Loucy (cell line): ENCODE measurements at regions not wholly inside any gene's neighbourhood (a gene's known extent, or its start where the extent isn't known, plus 50 kb on each side); places are given as distances from the start of the nearest gene placed in this dataset.

Experiments used
- EZH2phosphoT487 ChIP-seq: fragments of 200-600 bp; IDR thresholded peaks from 2 replicates; pipeline ENCODE4 v1.6.1; 2018; ENCODE audit warnings: antibody characterized with exemption, mild to moderate bottlenecking, moderate library complexity, borderline replicate concordance
- TF ChIP-seq, protein P1 (sequence below): fragments of 200-600 bp; sonication (generic); conservative IDR thresholded peaks from 2 replicates; pipeline ENCODE4 v1.5.1; 2014; ENCODE audit warnings: mild to moderate bottlenecking, antibody characterized with exemption, low read length

GRCh38 chr6:50970908-50971307 lies 152.2 kb downstream of the TFAP2B start:
- TF ChIP-seq, protein P1, sequence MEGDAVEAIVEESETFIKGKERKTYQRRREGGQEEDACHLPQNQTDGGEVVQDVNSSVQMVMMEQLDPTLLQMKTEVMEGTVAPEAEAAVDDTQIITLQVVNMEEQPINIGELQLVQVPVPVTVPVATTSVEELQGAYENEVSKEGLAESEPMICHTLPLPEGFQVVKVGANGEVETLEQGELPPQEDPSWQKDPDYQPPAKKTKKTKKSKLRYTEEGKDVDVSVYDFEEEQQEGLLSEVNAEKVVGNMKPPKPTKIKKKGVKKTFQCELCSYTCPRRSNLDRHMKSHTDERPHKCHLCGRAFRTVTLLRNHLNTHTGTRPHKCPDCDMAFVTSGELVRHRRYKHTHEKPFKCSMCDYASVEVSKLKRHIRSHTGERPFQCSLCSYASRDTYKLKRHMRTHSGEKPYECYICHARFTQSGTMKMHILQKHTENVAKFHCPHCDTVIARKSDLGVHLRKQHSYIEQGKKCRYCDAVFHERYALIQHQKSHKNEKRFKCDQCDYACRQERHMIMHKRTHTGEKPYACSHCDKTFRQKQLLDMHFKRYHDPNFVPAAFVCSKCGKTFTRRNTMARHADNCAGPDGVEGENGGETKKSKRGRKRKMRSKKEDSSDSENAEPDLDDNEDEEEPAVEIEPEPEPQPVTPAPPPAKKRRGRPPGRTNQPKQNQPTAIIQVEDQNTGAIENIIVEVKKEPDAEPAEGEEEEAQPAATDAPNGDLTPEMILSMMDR, result no peak
- TF ChIP-seq EZH2phosphoT487, result no peak
